HG03521 (cell line): ENCODE measurements at regions not wholly inside any gene's neighbourhood (a gene's known extent, or its start where the extent isn't known, plus 50 kb on each side); places are given as distances from the start of the nearest gene placed in this dataset.
"Not testable (repeated sequence)": the region's sequence is repeated elsewhere in the genome, so short reads cannot be mapped to it uniquely, and the experiment has no call there.

Source experiments
- ATAC-seq: cut with Tn5 transposase; IDR thresholded peaks from one replicate; pipeline ENCODE4 v1.9.1; 2021; ENCODE audit warnings: mild to moderate bottlenecking, moderate library complexity; ENCODE audit not compliant: unreplicated experiment

- ATAC-seq, result no peak
Measured at GRCh38 chr2:8606649-8607550, 75.0 kb upstream of the ID2 start.

GRCh38 chr2:8607606-8608005 lies 74.2 kb upstream of the ID2 start:
- ATAC-seq, result no peak

- ATAC-seq, result no peak
Measured at GRCh38 chr2:8608411-8608954, 73.4 kb upstream of the ID2 start.

- no peak for ATAC-seq
Measured at GRCh38 chr2:8609357-8609811, 72.5 kb upstream of the ID2 start.

- not testable (repeated sequence) for ATAC-seq
Measured at GRCh38 chr2:8610775-8611174, 71.1 kb upstream of the ID2 start.

GRCh38 chr2:8611246-8611645 lies 70.6 kb upstream of the ID2 start:
- ATAC-seq, result no peak

GRCh38 chr2:8611700-8612099 lies 70.2 kb upstream of the ID2 start:
- no peak for ATAC-seq

- no peak for ATAC-seq
Measured at GRCh38 chr2:8612734-8613179, 69.1 kb upstream of the ID2 start.

GRCh38 chr2:8613207-8613999 lies 68.5 kb upstream of the ID2 start:
- not testable (repeated sequence) for ATAC-seq

- no peak for ATAC-seq
Measured at GRCh38 chr2:8614646-8615045, 67.2 kb upstream of the ID2 start.

- no peak for ATAC-seq
Measured at GRCh38 chr2:8615252-8615575, 66.6 kb upstream of the ID2 start.

- ATAC-seq, result no peak
Measured at GRCh38 chr2:8615576-8616281, 66.1 kb upstream of the ID2 start.

- no peak for ATAC-seq
Measured at GRCh38 chr2:8617048-8617447, 64.8 kb upstream of the ID2 start.

- no peak for ATAC-seq
Measured at GRCh38 chr2:8617590-8617989, 64.3 kb upstream of the ID2 start.

- no peak for ATAC-seq
Measured at GRCh38 chr2:8619071-8619470, 62.8 kb upstream of the ID2 start.

GRCh38 chr2:8620611-8621382 lies 61.1 kb upstream of the ID2 start:
- no peak for ATAC-seq

GRCh38 chr2:8622199-8622911 lies 59.5 kb upstream of the ID2 start:
- ATAC-seq, result no peak

- no peak for ATAC-seq
Measured at GRCh38 chr2:8622924-8623465, 58.9 kb upstream of the ID2 start.

- ATAC-seq, result no peak
Measured at GRCh38 chr2:8623576-8623957, 58.3 kb upstream of the ID2 start.
